ENCODE measurements at regions not wholly inside any gene's neighbourhood (a gene's known extent, or its start where the extent isn't known, plus 50 kb on each side); places are given as distances from the start of the nearest gene placed in this dataset.

GRCh38 chr2:157061799-157062198, 195.7 kb upstream of the GALNT5 start:
- TF ChIP-seq CTCF (conservative IDR thresholded peaks at IDR 0.05; ENCODE audit: low read depth, low read length): no peak
- DNase-seq (ENCODE audit: low read depth): no peak
- no peak overlapping the region for H3K4me3 ChIP-seq (ENCODE audit: low read depth, low read length)

GRCh38 chr2:157067562-157067961, 189.9 kb upstream of the GALNT5 start:
- no peak for DNase-seq (ENCODE audit: low read depth)
- H3K4me3 ChIP-seq (ENCODE audit: low read depth, low read length): no peak overlapping the region
- no peak for TF ChIP-seq CTCF (conservative IDR thresholded peaks at IDR 0.05; ENCODE audit: low read depth, low read length)

GRCh38 chr2:157068237-157068636, 189.3 kb upstream of the GALNT5 start:
- DNase-seq (ENCODE audit: low read depth): no peak
- no peak overlapping the region for H3K4me3 ChIP-seq (ENCODE audit: low read depth, low read length)
- TF ChIP-seq CTCF (conservative IDR thresholded peaks at IDR 0.05; ENCODE audit: low read depth, low read length): no peak

GRCh38 chr2:157075924-157076323, 181.6 kb upstream of the GALNT5 start:
- H3K4me3 ChIP-seq (ENCODE audit: low read depth, low read length): no peak overlapping the region
- DNase-seq (ENCODE audit: low read depth): no peak
- TF ChIP-seq CTCF (conservative IDR thresholded peaks at IDR 0.05; ENCODE audit: low read depth, low read length): no peak

- TF ChIP-seq CTCF (conservative IDR thresholded peaks at IDR 0.05; ENCODE audit: low read depth, low read length): no peak
- no peak overlapping the region for H3K4me3 ChIP-seq (ENCODE audit: low read depth, low read length)
- DNase-seq (ENCODE audit: low read depth): no peak
These were observed 180.9 kb upstream of the GALNT5 start for GRCh38 chr2:157076526-157077161.

- no peak overlapping the region for H3K4me3 ChIP-seq (ENCODE audit: low read depth, low read length)
- TF ChIP-seq CTCF (conservative IDR thresholded peaks at IDR 0.05; ENCODE audit: low read depth, low read length): no peak
- DNase-seq (ENCODE audit: low read depth): no peak
These were observed 179.7 kb upstream of the GALNT5 start for GRCh38 chr2:157077753-157078350.

GRCh38 chr2:157082950-157083349, 174.6 kb upstream of the GALNT5 start:
- no peak for TF ChIP-seq CTCF (conservative IDR thresholded peaks at IDR 0.05; ENCODE audit: low read depth, low read length)
- DNase-seq (ENCODE audit: low read depth): no peak
- H3K4me3 ChIP-seq (ENCODE audit: low read depth, low read length): no peak overlapping the region
